HG03457 (cell line): ENCODE measurements at regions not wholly inside any gene's neighbourhood (a gene's known extent, or its start where the extent isn't known, plus 50 kb on each side); places are given as distances from the start of the nearest gene placed in this dataset.
"Not testable (repeated sequence)": the region's sequence is repeated elsewhere in the genome, so short reads cannot be mapped to it uniquely, and the experiment has no call there.

Source experiments
- ATAC-seq: cut with Tn5 transposase; IDR thresholded peaks from one replicate; pipeline ENCODE4 v1.9.1; 2021; ENCODE audit warnings: moderate number of reproducible peaks; ENCODE audit not compliant: unreplicated experiment

DNA sequence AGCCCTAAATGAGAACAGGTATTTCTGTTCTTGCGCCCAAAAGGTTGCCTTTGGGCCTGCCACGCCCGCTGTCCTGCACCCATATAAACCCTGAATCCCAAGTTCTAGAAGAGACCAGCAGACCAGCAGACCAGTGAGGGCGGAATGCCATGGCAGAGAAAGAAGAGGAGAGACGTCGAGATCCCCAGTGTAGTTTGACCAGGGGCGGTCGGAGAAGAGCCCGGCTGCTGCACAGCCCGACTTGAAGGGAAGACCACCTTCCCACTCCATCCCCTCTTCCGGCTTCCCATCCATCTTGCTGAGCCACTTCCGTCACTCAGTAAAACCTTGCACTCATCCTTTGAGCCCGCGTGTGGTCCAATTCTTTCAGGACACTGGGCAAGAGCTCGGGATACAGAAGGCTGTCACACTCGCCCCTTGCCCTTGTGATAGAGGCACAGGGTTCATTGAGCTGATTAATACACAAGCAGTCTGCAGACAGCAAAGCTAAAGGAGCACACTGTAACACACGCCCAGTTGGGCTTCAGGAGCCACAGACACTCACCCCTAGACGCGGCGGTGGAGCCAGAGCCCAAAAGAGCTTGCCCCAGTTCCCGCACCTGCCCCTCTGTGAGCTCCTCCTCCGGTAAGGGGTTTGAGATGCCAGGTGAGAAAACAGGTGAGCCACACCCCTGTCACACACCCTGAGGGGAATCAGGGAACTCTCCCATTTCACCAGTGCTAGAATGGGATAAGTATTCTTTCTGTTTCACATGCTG lies 230.8 kb downstream of the PCDH10 start:
- no peak for ATAC-seq

DNA sequence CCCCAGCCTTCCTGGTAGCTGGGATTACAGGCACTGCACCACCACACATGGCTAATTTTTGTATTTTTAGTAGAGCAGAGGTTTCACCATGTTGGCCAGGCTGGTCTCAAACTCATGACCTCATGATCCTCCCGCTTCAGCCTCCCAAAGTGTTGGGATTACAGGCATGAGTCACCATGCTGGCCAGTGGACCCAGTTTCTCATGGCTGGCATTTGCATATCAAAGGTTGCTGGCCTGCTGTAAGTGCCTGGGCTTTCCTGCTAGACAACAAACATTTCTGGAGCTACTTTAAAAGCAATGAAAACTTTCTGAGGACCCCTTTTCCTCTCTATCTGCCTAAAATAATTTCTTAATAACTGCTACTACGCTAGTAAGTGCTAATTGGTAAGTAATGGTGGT lies 228.2 kb downstream of the PCDH10 start:
- no peak for ATAC-seq

DNA sequence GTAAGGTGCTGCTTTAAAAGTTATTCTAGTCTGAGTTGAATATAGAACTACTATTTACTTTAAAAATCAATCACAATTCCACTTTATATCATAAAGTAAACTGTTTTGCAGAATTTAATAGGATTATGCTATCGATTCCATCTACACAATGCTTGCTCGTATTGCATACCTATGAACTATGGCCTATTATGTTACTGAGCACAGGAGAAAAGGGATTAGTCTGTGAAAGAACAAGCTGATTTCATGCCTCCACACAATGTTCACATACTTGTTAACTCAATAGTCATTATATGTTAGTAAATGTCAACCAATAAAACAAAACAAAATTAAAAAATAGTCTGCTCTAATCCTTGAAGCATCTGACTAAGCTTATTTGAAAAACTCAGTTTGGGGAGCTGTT lies 223.6 kb downstream of the PCDH10 start:
- ATAC-seq, result no peak

DNA sequence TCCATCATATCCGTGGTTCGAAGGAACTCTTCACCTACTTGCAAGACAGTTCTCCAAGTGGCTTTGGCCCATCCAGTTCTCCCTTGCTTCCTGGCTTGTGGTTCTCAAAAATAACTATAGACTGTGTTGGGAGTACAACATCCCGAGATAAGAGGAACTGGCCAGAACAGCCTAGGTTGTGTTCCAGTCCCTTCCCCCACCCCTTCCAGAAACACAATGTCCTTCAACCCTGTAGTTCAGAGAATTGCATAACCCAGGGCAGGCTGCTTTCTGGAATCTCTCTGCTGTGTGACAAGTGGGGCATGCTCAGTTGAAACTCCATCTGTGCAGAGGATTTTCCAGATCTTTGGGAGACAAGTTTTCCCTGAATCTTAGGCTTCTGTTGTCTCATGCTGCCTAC lies 206.5 kb downstream of the PCDH10 start:
- no peak for ATAC-seq

DNA sequence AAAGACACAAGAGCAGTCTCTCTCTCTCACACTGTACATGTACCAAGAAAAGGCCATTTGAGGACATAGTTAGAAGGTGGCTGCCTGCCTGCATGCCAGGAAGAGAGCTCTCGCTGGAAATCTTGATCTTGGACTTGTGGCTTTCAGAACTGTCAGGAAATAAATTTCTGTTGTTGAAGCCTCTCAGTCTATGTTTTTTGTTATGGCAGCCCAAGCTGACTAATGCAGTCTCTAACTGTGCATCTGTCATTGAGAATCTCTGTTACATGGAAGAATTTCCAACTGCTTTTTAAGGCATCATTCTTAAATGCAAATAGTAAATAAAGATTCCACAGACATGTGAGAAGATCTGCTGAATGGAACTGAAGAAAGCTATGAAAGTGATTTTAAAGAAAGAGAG lies 198.3 kb downstream of the PCDH10 start:
- no peak for ATAC-seq

DNA sequence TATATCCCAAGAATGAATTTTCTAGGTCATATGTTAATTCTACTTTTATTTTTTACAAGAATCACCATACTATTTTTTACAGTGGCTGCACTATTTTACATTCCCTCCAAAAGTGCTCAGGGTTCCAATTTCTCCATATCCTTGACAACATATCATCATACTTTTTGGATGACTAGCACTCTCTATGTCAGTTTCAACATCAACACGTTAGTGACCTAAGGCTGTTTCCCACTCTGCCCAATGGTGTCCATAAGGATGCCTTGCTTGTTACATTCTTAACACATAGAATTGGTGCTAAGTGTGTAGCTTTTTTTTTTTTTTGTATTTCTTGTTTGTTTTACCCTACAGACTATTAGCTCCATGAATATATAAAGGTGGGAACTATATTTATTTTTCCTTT lies 175.4 kb downstream of the PCDH10 start:
- ATAC-seq, result no peak

DNA sequence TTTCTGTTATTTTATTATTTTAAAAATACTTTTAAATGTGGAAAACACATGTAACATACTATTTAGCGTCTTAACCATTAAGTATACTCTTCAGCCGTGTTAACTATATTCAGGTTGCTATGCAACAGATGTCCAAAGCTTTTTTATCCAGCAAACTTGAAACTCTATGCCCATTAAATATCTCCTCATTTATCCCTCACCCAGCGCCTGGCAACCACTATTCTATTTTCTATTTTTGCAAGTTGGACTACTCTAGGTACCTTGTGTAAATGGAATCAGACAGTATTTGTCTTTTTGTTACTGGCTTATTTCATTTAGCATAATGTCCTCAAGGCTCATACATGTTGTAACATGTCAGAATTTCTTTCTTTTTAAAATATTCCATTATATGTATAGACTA lies 174.6 kb downstream of the PCDH10 start:
- no peak for ATAC-seq

DNA sequence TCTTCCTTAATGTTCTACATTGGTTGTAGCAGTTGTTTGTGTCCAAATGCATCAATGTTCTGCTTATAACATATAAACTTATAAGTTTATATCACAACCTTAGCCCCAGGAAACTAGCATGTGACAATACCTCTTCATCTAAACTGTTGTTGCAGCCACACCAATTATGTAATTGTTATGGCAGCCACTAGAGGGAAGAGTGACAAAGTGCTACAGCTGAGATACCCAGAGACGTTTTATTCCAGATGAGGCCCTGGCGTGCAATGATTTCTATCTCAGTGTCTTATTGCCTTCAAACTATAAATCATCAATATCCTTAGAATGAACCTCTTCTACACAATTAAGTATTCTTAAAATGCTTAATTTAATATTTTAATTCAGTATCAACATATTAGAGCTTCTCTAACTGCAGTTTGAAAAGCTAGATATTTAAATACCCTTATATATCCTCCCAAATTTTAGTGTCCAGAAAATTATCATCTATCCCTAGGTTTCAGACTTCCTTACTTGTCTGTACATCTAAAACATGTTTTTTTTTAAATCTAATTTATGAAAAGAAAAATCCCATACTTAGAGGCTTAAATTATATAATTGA lies 171.6 kb downstream of the PCDH10 start:
- peak; percentile 93 for ATAC-seq

DNA sequence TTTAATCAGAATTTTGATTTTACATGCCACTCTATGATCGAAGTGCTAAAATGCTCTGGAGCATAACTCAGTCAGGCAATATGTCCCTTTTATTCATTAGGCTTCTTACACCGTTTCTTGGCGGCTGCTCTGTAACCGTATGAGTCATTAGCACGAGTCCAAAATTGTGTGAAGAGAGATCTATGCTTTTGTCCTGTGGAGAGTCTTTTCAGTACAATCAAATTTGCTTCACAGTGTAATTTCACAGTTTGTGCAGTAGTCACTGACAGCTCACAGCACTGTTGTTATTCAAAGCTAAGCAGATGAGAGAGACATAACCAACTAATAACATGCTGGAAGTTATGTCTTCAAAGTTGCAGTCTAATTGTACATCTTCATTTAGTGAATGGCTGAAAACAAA lies 167.8 kb downstream of the PCDH10 start:
- ATAC-seq, result no peak

DNA sequence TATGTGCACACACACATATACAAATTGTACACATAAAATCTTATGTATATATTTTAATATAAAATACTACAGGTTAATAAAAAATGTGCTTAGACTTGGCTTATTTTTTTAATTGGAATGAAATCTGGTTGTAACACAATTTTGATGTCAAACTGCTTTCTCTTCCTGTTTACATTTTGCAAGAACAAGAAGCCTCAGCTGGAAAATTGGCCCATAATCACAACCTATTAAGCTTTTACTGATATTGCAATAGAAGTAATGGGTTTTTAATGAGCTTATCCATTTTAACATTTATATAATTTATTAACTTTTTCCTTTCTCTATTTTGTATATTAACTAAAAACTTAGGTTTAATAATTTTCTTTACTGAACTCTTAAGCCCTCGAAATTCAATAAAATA lies 165.9 kb downstream of the PCDH10 start:
- no peak for ATAC-seq

DNA sequence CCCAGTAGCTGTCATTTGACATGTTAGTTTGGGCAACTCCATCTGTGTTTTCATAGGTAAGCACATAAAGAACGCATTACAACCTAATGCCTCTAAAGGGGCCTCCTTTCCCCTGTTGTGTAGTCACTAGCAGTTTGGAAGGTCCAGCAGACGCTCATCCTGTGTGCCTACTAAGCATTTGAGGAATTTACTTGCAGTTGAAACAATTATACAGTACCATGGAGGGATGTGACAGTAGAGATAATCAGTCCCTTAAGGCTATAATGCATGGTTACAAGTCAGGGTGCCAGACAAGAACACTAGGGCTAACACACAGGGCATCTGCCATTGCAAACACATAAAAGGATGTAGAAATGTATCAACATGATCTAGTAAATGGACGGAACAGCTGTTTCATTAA lies 138.3 kb downstream of the PCDH10 start:
- ATAC-seq, result no peak

DNA sequence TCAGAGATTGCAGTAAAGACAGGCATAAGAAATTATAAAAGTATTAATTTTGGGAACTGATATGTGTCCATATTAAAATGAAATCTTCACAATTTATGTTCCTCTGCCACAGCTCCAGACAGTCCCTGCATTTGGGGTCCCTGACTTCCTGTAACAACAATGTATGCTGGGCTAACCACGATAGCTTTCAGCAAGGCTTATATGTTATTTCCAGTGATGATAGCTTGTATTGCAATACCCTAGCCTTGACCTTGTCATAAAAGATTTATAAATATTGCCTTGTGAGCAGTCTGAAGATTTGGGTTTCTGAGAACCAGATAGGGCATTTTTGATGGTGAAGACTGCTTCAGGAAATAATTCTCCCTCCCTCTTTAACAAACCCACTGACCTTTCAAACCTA lies 129.5 kb downstream of the PCDH10 start:
- no peak for ATAC-seq

DNA sequence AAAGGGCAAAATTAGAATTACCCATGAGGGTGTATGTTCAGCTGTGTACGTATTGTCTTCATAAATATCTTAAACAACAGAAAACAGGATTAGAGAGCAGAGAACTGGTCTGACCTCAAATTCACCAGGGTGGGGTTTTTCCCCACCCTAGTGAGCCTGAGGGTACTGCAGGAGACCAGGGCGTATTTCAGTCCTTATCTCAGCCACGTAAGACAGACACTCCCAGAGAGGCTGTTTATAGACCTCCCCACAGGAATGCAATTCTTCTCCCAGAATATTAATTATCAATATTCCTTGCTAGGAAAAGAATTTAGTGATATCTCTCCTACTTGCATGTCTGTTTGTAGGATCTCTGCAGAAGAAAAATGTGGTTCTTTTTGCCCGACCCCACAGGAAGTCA lies 128.8 kb downstream of the PCDH10 start:
- ATAC-seq, result not testable (repeated sequence)

DNA sequence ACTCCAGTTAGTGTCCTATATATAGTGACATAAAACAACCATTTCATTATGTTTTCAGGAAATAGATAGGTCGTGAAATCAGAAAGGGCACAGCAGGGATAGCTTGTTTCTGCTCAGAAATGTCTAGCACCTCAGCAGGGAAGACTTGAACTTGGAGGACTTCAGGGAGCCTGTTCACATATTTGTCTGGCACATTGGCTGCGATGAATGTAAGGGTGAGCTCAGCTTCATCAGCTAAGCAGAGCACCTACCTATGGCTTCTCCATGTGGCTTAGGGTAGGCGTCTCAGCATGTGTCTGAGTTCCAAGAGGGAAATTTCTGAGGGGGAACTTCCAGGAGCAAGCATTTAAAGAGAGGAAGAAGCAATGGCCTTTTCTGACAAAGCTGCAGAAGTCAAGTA lies 126.2 kb downstream of the PCDH10 start:
- no peak for ATAC-seq

DNA sequence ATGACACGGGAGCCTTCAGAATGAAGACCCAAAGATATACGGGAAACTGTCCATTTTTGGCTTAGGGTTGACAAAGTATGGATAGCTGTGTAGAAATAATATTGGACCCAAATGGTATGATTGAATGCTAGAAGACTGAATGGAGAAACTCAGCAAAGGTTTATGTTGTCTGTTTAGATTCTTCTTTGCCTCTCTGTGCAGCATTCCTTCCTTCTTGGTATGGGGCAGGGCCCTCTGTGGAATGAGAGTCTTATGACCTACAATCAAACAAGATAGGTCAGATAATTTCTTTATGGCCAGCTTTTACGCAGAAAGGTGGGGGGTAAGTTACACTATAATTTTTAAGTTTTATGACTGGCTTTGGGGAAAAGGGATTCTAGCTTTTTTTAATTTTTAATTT lies 124.3 kb downstream of the PCDH10 start:
- ATAC-seq, result no peak

DNA sequence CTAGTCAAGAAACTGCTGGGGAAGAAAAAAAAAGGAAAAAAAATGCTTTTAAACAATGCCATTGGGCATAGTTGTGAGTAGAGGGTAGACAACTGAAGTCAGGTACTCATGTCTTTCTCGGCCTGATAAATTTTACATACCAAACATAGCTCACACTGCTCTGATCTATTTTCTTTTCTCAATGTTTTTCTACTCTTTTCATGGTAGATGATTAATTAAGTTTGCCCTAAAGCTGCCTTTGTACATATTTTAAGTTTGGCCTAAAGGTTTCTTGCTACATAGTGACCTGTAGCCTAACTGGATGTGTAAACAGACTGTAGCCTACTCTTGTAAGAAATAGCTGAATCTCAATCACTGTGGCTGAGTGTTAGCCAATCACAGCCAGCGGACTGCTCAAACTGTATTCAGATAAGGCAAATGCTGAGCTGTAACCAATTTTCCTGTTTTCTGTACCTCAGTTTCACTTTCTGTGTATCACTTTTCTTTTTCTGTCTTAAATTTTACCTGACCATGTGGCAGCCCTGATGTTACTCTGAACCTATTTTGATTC lies 121.0 kb downstream of the PCDH10 start:
- ATAC-seq, result no peak

DNA sequence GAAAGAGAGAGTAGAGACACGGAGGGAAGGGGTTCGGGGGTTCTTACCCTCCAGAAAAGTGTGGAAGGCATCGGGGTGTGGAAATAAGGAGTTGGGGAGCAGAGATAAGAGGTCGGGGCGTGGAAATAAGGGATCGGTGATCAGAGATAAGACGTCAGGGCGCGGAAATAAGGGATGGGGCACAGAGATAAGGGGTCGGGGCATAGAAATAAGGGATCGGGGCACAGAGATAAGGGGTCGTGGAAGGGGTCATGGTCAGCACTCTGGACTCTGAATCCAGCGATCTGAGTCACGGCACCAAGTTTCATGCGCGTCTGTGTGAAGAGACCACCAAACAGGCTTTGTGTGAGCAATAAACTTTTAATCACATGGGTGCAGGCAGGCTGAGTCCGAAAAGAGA lies 119.1 kb downstream of the PCDH10 start:
- no peak for ATAC-seq

DNA sequence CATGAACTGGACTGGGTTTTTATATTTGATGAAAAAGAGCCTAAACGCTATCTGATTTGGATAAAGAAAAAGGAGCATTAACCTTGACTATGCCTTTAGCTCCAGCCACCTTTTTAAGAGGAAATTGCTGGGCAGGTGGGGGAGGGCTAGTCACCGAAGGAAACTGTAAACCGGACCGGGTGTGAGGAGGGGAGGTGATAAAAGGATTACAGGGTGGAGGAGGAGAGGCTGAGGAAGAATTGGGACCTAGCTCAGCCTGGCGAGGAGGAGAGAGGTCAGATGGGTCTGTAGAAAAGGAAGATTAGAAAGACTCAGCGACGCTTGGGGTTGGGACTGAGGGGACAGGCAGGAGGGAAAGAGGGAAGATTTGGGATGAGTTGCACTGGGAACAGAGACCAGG lies 118.4 kb downstream of the PCDH10 start:
- not testable (repeated sequence) for ATAC-seq

DNA sequence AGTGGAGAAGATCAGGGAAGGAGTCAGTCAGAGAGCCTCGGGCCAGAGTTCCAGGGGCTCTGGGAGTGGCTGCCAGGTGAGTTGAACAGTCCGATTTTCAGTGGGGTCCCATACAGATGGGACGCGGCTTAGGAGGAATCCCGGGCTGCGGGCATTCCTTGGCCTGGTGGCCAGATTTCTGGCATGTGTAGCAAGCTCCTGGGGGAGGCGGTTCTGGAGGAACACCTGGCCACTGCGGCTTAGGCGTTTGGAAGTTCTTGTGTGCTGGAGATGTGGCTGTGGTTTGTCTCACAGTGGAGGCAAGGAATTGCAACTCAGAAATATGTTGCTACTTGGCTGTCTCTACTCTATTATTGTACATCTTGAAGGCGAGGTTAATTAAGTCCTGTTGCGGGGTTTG lies 117.9 kb downstream of the PCDH10 start:
- ATAC-seq, result not testable (repeated sequence)

DNA sequence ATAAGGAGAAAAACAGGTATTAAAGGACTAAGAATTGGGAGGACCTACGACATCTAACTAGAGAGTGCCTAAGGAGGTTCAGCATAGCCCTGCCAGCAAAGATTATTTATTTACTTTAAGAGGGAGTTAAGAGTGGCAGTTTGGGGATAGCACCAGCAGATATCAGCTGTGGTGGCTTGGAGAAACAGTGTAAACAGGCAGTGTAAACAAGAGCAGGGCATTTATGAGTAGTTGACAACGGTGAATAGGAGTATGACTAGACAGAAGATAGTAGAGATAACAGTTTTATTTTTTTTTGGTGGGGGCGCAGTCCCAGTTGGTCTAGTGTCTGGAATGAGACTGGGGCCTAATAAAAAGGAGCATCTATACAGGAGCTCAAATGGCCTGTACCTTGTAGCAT lies 115.2 kb downstream of the PCDH10 start:
- not testable (repeated sequence) for ATAC-seq

DNA sequence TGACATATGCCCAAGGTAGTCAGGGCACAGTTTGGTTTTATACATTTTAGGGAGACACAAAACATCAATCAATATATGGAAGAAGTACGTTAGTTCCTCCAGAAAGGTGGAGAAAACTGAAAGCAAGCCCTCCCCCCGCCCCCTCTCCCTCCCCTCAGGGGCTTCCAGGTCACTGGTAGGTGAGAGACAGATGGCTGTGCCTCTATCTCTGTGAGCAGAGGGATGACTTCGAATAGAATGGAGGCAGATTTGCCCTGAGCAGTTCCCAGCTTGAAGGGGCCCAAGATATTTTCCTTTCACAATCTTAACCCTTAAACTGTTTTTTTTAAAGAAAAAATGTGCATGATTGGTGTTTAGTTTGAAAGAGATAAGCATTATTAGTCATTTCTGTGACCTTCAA lies 114.0 kb downstream of the PCDH10 start:
- ATAC-seq, result no peak

DNA sequence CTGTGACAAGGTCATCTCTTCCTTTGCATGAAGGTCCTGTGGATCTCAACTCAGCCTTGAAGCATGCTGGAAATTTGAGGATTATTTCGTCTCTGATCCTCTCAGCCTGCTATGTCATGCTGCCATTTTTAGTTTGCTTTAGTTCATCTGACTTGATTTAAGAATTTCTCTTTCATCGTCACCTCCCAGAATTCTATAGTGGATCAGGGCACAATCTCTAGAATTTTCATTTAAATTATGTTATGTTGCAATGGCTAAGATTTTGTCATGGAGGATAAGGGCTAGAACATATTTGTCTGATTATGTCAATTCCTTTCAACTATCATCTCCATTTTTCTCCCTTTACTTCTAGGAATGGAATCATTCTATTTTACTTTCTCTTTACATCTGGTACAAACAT lies 98.8 kb downstream of the PCDH10 start:
- ATAC-seq, result no peak

DNA sequence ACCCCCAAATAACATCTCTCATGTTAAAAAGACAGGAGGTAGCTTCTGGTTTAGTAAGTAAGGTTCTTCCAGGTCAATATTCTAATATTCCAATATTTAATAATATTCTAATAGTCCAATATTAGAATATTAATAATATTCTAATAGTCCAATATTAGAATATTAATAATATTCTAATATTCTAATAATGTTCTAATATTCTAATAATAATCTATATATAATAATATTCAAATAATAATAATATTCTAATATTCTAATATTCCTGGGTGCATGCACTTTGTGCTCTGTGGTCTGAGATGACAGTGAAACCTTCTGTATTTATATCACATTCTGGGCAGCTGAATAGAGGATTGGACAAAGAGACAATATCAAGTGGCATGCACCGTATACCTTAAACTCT lies 96.1 kb downstream of the PCDH10 start:
- ATAC-seq, result no peak
